NOMO-1 treated with DMSO at 0.1 percent for 48 hours (cell line): ENCODE measurements at regions not wholly inside any gene's neighbourhood (a gene's known extent, or its start where the extent isn't known, plus 50 kb on each side); places are given as distances from the start of the nearest gene placed in this dataset.
"Not testable (repeated sequence)": the region's sequence is repeated elsewhere in the genome, so short reads cannot be mapped to it uniquely, and the experiment has no call there.

Experiments
- DNase-seq: peaks from one replicate; lab custom pipeline; 2025; ENCODE audit not compliant: unreplicated experiment; lab: John Stamatoyannopoulos, UW

DNA sequence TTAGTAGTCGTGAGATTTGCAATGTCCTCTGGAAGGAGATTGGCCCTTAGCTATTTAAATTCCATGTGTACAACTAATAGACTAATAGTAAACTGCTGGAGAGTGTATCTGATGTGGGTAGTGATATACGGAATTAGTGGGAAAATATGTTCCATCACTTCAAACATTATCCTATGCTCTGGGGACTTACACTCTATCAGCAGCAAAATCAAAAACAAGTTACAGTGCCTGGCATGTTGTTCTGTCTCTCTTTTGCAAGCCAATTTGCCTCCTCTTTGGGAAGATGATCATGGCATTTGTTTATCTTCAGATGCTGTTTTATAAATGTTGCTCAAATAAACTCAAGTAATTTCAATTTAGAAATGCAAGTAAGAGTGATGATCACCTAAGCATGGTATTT lies 311.9 kb upstream of the ACO1 start:
- no peak for DNase-seq

DNA sequence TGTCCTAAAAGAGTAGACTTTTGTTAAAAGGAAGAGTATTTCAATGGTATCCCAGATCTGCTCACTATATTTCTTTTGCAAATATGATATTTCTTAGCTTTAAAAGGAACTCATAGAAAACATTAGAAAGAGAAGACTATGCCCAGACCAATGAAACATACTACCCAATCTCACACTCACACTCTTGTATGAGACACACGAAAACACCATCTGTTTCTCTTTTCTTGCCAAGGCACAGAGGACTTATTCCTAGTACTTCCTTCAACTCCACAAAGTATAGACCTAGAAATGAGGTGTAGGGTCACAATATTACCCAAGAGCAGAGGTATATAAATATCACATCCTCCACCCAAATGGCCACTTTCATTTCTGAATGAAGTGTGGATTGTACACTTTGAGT lies 292.4 kb upstream of the ACO1 start:
- no peak for DNase-seq

DNA sequence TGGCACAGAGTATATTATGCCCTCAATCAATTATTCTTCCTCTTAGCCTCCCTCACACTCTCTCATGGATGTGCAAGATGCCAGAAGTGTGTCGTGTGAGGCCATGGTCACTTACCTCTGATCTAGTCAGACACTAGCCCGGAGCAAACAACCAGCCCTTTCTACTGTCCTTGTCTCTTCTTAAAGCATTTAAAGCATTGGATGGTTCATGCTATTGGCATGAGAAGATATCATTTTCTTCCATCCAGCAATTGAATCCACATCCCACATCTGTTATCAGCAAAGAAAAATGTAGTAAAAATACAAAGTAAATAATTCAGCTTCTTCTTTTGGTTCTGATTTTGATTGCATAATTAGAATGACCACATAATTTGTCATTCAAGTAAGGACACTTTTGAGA lies 267.2 kb upstream of the ACO1 start:
- no peak for DNase-seq

GRCh38 chr9:32128546-32128945 lies 255.9 kb upstream of the ACO1 start:
- DNase-seq, result no peak

DNA sequence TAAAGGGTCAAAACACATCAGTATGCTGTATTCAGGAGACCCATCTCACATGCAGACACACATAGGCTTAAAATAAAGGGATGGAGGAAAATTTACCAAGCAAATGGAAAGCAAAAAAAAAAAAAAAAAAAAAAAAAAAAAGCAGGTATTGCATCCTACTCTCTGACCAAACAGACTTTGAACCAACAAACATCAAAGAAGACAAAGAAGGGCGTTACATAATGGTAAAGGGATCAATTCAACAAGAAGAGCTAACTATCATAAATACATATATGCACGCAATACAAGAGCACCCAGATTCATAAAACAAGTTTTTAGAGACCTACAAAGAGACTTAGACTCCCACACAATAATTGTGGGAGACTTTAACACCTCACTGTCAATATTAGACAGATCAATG lies 253.7 kb upstream of the ACO1 start:
- not testable (repeated sequence) for DNase-seq

DNA sequence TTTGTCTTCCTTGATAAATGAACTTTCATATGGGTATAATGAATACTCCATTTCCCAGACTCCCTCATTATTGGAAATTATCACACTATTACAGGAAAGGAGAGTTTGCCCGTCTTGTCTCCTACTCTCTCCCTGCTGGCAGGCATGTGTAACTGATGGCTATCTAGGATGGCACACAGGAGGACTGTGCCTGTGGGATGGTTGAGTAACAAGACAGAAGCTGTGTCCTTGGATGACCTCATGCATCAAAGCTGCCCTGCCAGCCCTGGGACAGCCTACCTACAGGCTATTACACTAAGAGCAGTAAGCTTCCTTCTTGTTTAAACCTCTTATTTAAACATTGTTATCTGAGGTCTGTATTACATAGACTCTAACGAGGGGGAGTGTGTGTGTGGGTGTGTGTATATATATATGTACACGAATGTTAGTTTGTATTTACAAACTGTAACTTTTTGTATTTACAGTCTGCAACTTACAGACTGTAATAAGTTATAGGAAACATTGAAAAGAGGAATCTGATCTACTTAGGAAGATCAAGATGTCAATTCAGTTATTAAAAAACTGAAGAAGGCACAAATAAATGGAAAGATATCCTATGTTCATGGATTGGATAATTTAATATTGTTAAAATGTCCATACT lies 247.6 kb upstream of the ACO1 start:
- no peak for DNase-seq

DNA sequence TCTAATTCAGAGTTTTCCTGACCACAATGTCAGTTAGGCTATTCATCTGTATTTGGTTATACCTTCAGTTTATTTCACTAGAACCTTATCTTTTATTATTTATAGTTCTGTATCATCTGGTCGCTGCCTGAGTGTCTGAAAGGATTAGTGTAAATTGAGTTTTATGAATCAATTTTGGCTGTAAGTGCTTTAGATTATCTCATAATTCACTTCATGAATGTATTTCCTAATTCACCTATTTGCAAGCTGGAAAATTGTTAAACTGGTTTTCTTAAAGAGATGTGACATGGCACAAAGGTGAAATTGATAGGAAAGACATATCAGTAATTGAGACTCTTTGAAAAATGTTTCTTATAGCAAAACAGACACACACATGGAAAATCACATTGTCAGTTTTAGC lies 242.4 kb upstream of the ACO1 start:
- DNase-seq, result no peak

- DNase-seq, result not testable (repeated sequence)
These were observed 235.9 kb upstream of the ACO1 start for GRCh38 chr9:32148553-32148952.

DNA sequence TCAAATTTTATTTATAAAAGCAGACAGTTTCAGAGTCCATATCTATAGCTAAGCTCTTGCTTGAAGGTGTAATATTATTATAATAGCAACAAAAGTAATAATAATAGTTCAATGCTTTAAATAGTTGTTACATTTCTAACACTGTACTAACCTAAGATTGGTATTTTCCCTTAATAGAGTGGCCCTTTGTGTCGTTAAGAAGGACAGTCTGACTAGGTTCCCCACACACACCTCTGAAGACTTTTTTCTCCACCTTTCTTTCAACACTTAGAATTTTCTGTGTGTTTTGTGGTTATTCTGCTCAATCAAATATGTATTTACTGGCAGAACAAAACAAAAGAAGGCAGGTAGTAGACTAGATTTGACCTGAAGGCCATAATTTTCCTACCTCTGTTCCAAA lies 223.2 kb upstream of the ACO1 start:
- DNase-seq, result no peak

GRCh38 chr9:32161720-32162119 lies 222.7 kb upstream of the ACO1 start:
- DNase-seq, result no peak

GRCh38 chr9:32166316-32166715 lies 218.1 kb upstream of the ACO1 start:
- not testable (repeated sequence) for DNase-seq

DNA sequence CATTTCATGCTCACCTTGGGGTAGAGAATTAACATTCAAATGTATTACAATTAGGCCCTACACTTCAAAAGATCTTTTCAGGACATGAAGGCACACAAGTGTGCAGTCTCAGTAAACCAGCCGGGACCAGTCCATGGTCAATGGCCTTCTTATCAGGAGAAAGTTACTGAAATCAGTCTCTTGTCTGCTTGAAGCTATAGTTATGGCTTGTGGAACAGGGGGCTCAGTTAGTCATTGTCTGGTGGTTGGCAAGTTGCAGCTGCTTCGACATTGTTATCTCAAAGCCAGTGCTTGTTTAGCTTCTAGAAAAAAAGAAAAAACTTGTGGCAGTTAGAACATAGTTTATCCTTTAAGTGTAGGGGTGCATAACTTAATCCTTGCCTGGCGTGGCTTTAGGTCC lies 213.1 kb upstream of the ACO1 start:
- DNase-seq, result no peak

- no peak for DNase-seq
These were observed 212.2 kb upstream of the ACO1 start for GRCh38 chr9:32172256-32172655.

DNA sequence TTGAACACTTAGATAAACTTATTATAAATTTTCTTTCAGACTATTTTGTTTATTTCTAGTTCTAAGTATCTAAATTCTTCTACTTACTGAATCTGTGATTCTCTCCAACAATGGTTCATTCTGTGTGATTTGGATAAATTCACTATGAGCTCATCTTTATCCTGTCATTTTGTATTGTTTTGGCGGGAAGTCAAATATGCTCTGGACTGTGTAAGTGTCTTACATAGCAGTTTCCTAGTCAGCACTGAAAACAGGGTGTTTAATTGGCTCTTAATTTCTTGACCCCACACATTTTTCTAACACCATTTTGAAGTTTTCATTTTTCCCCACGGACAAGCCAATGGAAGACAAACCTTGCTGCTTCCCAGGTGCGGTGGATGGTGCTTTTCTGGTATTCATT lies 207.0 kb upstream of the ACO1 start:
- DNase-seq, result no peak

- DNase-seq, result no peak
These were observed 203.8 kb upstream of the ACO1 start for GRCh38 chr9:32180597-32180996.

GRCh38 chr9:32200241-32200640 lies 184.2 kb upstream of the ACO1 start:
- DNase-seq, result no peak

DNA sequence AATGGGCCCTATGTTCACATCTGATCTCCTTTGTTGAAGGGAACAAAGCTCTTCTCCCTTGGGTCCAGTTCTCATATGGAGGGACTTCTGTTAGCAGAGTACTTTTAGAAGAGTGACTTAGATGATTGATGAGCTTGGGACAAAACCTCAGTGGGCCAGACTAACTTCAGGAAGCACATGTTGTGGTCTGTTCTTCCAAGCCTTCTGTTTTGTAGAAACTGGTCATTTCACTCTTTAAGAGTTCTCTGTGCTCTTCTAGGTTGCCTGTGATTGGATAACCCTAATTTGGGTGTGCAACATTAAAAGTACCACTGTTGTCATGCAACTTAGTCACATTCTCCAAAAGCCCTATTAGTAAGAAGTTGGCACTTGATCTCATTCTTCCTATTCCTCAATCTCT lies 183.5 kb upstream of the ACO1 start:
- no peak for DNase-seq

GRCh38 chr9:32209164-32209563 lies 175.3 kb upstream of the ACO1 start:
- not testable (repeated sequence) for DNase-seq

- no peak for DNase-seq
These were observed 166.2 kb upstream of the ACO1 start for GRCh38 chr9:32218100-32218767.

DNA sequence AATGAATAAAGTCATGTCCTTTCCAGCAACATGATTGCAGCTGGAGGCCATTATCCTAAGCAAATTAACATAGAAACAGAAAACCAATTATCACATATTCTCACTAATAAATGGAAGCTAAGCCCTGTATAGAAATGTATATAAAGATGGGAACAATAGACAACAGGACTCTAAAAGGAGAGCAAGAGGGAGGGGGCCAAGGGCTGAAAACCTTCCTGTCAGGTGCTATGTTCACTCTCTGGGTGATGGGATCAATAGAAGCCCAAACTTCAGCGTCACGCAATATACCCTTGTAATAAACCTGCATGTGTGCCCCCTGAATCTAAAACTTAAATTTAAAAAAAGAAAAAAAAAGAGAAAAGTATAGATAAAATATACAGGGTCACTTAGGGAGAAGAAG lies 163.7 kb upstream of the ACO1 start:
- DNase-seq, result no peak

- DNase-seq, result no peak
These were observed 150.0 kb upstream of the ACO1 start for GRCh38 chr9:32234451-32234850.

GRCh38 chr9:32247168-32247567 lies 137.3 kb upstream of the ACO1 start:
- no peak for DNase-seq

GRCh38 chr9:32248189-32248712 lies 136.2 kb upstream of the ACO1 start:
- no peak for DNase-seq
